HEK293T (cell line): ENCODE measurements at regions not wholly inside any gene's neighbourhood (a gene's known extent, or its start where the extent isn't known, plus 50 kb on each side); places are given as distances from the start of the nearest gene placed in this dataset.

Experiments used
- ARNT ChIP-seq: fragments of 450-650 bp; IDR thresholded peaks from 2 replicates; pipeline ENCODE4 v1.6.1; 2017; ENCODE audit warnings: mild to moderate bottlenecking
- FOXA1 ChIP-seq: fragments of 450-650 bp; IDR thresholded peaks from 2 replicates; pipeline ENCODE4 v1.6.1; 2016; ENCODE audit warnings: mild to moderate bottlenecking
- FOXM1 ChIP-seq: fragments of 450-650 bp; IDR thresholded peaks from 2 replicates; pipeline ENCODE4 v1.6.1; 2017; ENCODE audit warnings: mild to moderate bottlenecking, borderline replicate concordance
- SP1 ChIP-seq: fragments of 450-650 bp; IDR thresholded peaks from 2 replicates; pipeline ENCODE4 v1.6.1; 2017
- SUZ12 ChIP-seq: fragments of 450-650 bp; IDR thresholded peaks from 2 replicates; pipeline ENCODE4 v1.6.1; 2016; ENCODE audit warnings: mild to moderate bottlenecking
- TARDBP ChIP-seq: fragments of 450-650 bp; IDR thresholded peaks from 2 replicates; pipeline ENCODE4 v1.6.1; 2016
- ZNF384 ChIP-seq: fragments of 450-650 bp; IDR thresholded peaks from 2 replicates; pipeline ENCODE4 v1.6.1; 2016
- TF ChIP-seq, protein P1 (sequence below): fragments of 450-650 bp; IDR thresholded peaks from 2 replicates; pipeline ENCODE4 v1.6.1; 2016

DNA sequence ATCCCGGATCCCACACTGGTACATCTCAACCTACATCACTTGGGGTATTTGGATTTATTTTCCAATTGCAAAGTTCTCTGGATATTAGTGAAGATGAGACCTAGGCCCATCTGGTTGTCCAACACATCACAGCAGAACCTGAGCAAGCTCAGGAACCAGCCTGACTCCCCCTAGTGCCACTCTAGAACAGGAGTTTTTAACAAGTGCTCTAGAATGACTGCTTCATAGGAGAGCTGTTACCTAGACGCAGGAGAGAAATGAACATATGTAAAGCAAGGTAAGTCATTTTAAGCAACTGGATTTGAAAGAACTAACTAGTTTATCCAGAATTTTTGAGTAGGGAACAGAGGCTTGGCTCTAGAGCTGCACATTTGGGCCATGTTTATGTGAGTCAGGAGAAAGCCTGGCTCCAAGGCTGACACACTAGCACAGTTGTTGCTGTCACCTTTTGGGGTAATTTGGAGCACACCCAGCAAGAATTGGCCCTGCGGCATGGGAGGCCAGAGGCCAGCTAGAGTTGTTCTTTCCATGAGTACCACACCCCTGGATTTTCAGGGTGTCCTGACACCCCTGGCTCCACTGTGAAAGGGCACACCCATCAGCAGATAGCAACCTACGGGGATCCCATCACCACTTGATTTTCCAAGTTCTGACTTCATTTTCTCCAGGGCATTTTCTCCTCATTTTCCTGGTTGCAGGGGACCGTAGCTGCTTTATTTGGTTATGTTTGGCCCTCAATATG is 110.9 kb upstream of the LPAR1 start:
- TF ChIP-seq FOXA1 (no peak), SUZ12 (no peak), TARDBP (no peak), ZNF384 (no peak), SP1 (no peak), ARNT (no peak), FOXM1 (no peak)
- TF ChIP-seq, protein P1, sequence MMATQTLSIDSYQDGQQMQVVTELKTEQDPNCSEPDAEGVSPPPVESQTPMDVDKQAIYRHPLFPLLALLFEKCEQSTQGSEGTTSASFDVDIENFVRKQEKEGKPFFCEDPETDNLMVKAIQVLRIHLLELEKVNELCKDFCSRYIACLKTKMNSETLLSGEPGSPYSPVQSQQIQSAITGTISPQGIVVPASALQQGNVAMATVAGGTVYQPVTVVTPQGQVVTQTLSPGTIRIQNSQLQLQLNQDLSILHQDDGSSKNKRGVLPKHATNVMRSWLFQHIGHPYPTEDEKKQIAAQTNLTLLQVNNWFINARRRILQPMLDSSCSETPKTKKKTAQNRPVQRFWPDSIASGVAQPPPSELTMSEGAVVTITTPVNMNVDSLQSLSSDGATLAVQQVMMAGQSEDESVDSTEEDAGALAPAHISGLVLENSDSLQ: no peak
